ENCODE measurements at regions not wholly inside any gene's neighbourhood (a gene's known extent, or its start where the extent isn't known, plus 50 kb on each side); places are given as distances from the start of the nearest gene placed in this dataset.

GRCh38 chr4:13893211-13893610, 265.7 kb upstream of the BOD1L1 start:
- WGBS = 82% methylated on average over 3 of the region's 3 CpGs
- Histone ChIP-seq H3K4me1 (replicated peaks) (no peaks in the 10 kb centered on the region), H3K27me3 (replicated peaks; ENCODE audit: insufficient read depth) (no peaks in the 10 kb centered on the region), H3K27ac (no peak overlapping the region), H3K36me3 (no peaks in the 10 kb centered on the region), H3K4me3 (no peak overlapping the region), H3K9me3 (no peaks in the 10 kb centered on the region)
- DNase-seq (ENCODE audit: low spot score) = no peak
- TF ChIP-seq POLR2AphosphoS5 (IDR thresholded peaks at IDR 0.05) (no peak), POLR2A (IDR thresholded peaks at IDR 0.05) (no peak)
- TF ChIP-seq, protein P1, sequence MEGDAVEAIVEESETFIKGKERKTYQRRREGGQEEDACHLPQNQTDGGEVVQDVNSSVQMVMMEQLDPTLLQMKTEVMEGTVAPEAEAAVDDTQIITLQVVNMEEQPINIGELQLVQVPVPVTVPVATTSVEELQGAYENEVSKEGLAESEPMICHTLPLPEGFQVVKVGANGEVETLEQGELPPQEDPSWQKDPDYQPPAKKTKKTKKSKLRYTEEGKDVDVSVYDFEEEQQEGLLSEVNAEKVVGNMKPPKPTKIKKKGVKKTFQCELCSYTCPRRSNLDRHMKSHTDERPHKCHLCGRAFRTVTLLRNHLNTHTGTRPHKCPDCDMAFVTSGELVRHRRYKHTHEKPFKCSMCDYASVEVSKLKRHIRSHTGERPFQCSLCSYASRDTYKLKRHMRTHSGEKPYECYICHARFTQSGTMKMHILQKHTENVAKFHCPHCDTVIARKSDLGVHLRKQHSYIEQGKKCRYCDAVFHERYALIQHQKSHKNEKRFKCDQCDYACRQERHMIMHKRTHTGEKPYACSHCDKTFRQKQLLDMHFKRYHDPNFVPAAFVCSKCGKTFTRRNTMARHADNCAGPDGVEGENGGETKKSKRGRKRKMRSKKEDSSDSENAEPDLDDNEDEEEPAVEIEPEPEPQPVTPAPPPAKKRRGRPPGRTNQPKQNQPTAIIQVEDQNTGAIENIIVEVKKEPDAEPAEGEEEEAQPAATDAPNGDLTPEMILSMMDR (IDR thresholded peaks at IDR 0.05) = no peak
- intact Hi-C loops (cut with DNase I) = no loop called here

GRCh38 chr4:13893987-13894386, 266.5 kb upstream of the BOD1L1 start:
- intact Hi-C loops (cut with DNase I) = no loop called here
- H3K36me3 ChIP-seq = no peaks in the 10 kb centered on the region
- no peak overlapping the region for H3K4me3 ChIP-seq
- no peak for DNase-seq (ENCODE audit: low spot score)
- 66% methylated on average over 2 of the region's 2 CpGs for WGBS
- H3K4me1 ChIP-seq (replicated peaks) = no peaks in the 10 kb centered on the region
- H3K27ac ChIP-seq = no peak overlapping the region
- no peaks in the 10 kb centered on the region for H3K9me3 ChIP-seq
- TF ChIP-seq, protein P1 (IDR thresholded peaks at IDR 0.05) = no peak
- TF ChIP-seq POLR2A (IDR thresholded peaks at IDR 0.05) (no peak), POLR2AphosphoS5 (IDR thresholded peaks at IDR 0.05) (no peak)
- no peaks in the 10 kb centered on the region for H3K27me3 ChIP-seq (replicated peaks; ENCODE audit: insufficient read depth)

DNA sequence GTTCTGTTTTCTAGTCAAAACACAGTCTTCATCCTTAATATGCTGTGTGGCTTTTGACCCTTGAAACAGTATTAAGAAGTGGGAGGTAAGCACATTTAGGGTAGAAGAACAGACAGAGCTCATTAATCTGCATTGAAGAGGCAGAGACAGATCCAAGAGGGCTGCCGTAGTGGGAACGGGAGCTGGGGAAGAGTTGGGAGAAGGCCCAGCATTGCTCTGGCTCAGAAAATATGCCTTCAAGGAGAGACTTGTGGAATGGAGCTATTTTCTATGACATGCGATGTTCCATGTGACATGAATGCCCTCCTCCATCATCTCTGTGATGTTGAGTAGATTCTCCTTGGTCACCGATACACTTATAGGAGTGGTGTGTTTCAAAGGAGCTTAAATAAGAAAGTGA, 273.3 kb upstream of the BOD1L1 start:
- no peak for TF ChIP-seq POLR2A (IDR thresholded peaks at IDR 0.05)
- TF ChIP-seq, protein P1 (IDR thresholded peaks at IDR 0.05) = no peak
- TF ChIP-seq POLR2AphosphoS5 (IDR thresholded peaks at IDR 0.05) = no peak
- H3K27ac ChIP-seq = no peak overlapping the region
- H3K27me3 ChIP-seq (replicated peaks; ENCODE audit: insufficient read depth) = no peaks in the 10 kb centered on the region
- DNase-seq (ENCODE audit: low spot score) = no peak
- WGBS = 72% methylated on average over 4 of the region's 4 CpGs
- H3K4me1 ChIP-seq (replicated peaks) = no peaks in the 10 kb centered on the region
- H3K36me3 ChIP-seq = no peaks in the 10 kb centered on the region
- intact Hi-C loops (cut with DNase I) = no loop called here
- no peaks in the 10 kb centered on the region for H3K9me3 ChIP-seq
- H3K4me3 ChIP-seq = no peak overlapping the region

DNA sequence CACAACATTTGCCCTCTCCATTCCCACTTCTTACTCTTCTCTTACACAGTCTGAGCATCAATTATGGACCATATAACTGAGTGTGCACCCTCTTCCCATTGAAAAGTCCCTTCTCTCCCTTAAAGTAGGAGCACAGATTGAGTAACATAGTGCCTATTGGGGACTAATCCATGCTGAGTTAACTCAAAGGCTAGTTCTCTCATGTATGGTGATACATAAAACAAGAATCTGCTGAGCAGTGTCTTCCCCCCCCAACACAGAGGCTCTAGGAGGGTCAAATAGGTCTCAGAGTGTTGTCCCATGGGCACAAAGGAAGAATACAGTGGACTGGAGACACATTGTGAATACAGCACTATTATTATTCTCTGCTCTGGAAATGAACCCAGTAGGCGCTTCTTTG, 274.6 kb upstream of the BOD1L1 start:
- no peak for TF ChIP-seq POLR2AphosphoS5 (IDR thresholded peaks at IDR 0.05)
- no peak for TF ChIP-seq POLR2A (IDR thresholded peaks at IDR 0.05)
- TF ChIP-seq, protein P1 (IDR thresholded peaks at IDR 0.05) = no peak
- Histone ChIP-seq H3K9me3 (no peaks in the 10 kb centered on the region), H3K27ac (no peak overlapping the region), H3K36me3 (no peaks in the 10 kb centered on the region), H3K4me1 (replicated peaks) (no peaks in the 10 kb centered on the region), H3K4me3 (no peak overlapping the region), H3K27me3 (replicated peaks; ENCODE audit: insufficient read depth) (no peaks in the 10 kb centered on the region)
- intact Hi-C loops (cut with DNase I) = no loop called here
- DNase-seq (ENCODE audit: low spot score) = no peak
- 97% methylated on average over 1 of the region's 1 CpG for WGBS

DNA sequence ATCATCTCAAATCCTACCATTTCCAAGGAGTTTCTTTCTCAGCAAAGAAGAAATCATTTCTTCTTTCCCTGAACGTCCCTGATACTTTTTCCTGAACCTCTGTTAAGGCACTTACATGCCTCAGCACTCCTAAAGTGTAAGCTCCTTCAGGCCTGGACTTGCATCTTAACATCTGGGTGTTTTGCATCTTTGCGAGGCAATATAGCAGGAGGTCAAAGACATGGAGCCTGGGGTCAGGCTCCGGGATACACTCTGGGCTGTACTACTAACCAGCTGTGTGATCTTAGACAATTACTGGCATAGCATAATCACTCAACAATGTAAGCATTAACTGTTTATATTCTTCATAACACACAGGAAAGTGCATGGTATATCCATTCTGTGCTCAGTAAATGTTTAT, 275.5 kb upstream of the BOD1L1 start:
- TF ChIP-seq POLR2A (IDR thresholded peaks at IDR 0.05) (no peak), POLR2AphosphoS5 (IDR thresholded peaks at IDR 0.05) (no peak)
- TF ChIP-seq, protein P1 (IDR thresholded peaks at IDR 0.05) = no peak
- Histone ChIP-seq H3K27ac (no peak overlapping the region), H3K36me3 (no peaks in the 10 kb centered on the region), H3K4me3 (no peak overlapping the region), H3K4me1 (replicated peaks) (no peaks in the 10 kb centered on the region), H3K27me3 (replicated peaks; ENCODE audit: insufficient read depth) (no peaks in the 10 kb centered on the region), H3K9me3 (no peaks in the 10 kb centered on the region)
- intact Hi-C loops (cut with DNase I) = no loop called here
- 53% methylated on average over 3 of the region's 3 CpGs for WGBS
- DNase-seq (ENCODE audit: low spot score) = no peak
